Osteoblast (primary cell): ENCODE measurements at regions not wholly inside any gene's neighbourhood (a gene's known extent, or its start where the extent isn't known, plus 50 kb on each side); places are given as distances from the start of the nearest gene placed in this dataset.
"Not testable (repeated sequence)": the region's sequence is repeated elsewhere in the genome, so short reads cannot be mapped to it uniquely, and the experiment has no call there.

Experiments used
- DNase-seq: peaks from one replicate; pipeline ENCODE4 v3.0.0; 2011; ENCODE audit warnings: low spot score, mixed read lengths; ENCODE audit not compliant: insufficient read length; ENCODE audit errors: missing footprints
- H2AFZ ChIP-seq: 2 replicates; pipeline ENCODE4 v1.6.0; 2011; ENCODE audit warnings: mild to moderate bottlenecking, low read length
- H3K27ac ChIP-seq: 2 replicates; pipeline ENCODE4 v1.5.1; 2011; ENCODE audit warnings: mild to moderate bottlenecking, low read depth, low read length, moderate library complexity
- H3K27me3 ChIP-seq: 2 replicates; pipeline ENCODE4 v1.6.0; 2012; ENCODE audit warnings: mild to moderate bottlenecking, control low read depth, inconsistent platforms, low read length, moderate library complexity; ENCODE audit not compliant: insufficient read depth
- H3K36me3 ChIP-seq: 2 replicates; pipeline ENCODE4 v1.5.1; 2011; ENCODE audit warnings: mild to moderate bottlenecking, low read length, control low read depth, moderate library complexity; ENCODE audit not compliant: insufficient read depth
- H3K4me1 ChIP-seq: 2 replicates; pipeline ENCODE4 v1.5.1; 2011; ENCODE audit warnings: mild to moderate bottlenecking, low read length, control low read depth, moderate library complexity; ENCODE audit not compliant: insufficient read depth
- H3K4me2 ChIP-seq: 2 replicates; pipeline ENCODE4 v1.6.0; 2011; ENCODE audit warnings: mild to moderate bottlenecking, low read length; ENCODE audit not compliant: insufficient read depth
- H3K4me3 ChIP-seq: fragments of 200-600 bp; sonication (generic); 3 replicates; pipeline ENCODE4 v1.5.1; 2012; ENCODE audit warnings: mild to moderate bottlenecking, low read length, inconsistent platforms; ENCODE audit not compliant: insufficient read depth
- H3K79me2 ChIP-seq: 2 replicates; pipeline ENCODE4 v1.6.0; 2012; ENCODE audit warnings: mild to moderate bottlenecking, low read length, control low read depth, inconsistent platforms; ENCODE audit not compliant: insufficient read depth
- H3K9me3 ChIP-seq: 2 replicates; pipeline ENCODE4 v1.5.1; 2011; ENCODE audit warnings: low read depth, low read length, control low read depth
- H4K20me1 ChIP-seq: 2 replicates; pipeline ENCODE4 v1.6.0; 2012; ENCODE audit warnings: mild to moderate bottlenecking, low read length, control low read depth; ENCODE audit not compliant: insufficient read depth
- CTCF ChIP-seq: IDR thresholded peaks from 2 replicates; pipeline ENCODE4 v1.5.1; 2011; ENCODE audit warnings: mild to moderate bottlenecking, low read depth, low read length, moderate library complexity; ENCODE audit errors: extremely low read depth

- no peak overlapping the region for H2AFZ ChIP-seq
- no peak for DNase-seq
These were observed 135.2 kb upstream of the GDF10 start for GRCh38 chr10:47164800-47165128.

GRCh38 chr10:47165168-47165710 lies 134.8 kb upstream of the GDF10 start:
- Histone ChIP-seq H3K27ac (peak overlapping the region; percentile 82), H4K20me1 (no peaks in the 10 kb centered on the region), H3K4me1 (peaks cover 34% of the 10 kb centered on the region), H3K79me2 (no peaks in the 10 kb centered on the region), H3K36me3 (no peaks in the 10 kb centered on the region), H3K4me3 (peak overlapping the region; percentile 57), H3K27me3 (no peaks in the 10 kb centered on the region), H2AFZ (peak overlapping the region; percentile 86), H3K4me2 (peak overlapping the region; percentile 77), H3K9me3 (no peaks in the 10 kb centered on the region)
- TF ChIP-seq CTCF = no peak
- no peak for DNase-seq

More at GRCh38 chr10:47164800-47165128, 135.2 kb upstream of the GDF10 start:
- Histone ChIP-seq H4K20me1 (no peaks in the 10 kb centered on the region), H3K27ac (peak overlapping the region; percentile 82), H3K4me2 (peak overlapping the region; percentile 77), H3K27me3 (no peaks in the 10 kb centered on the region), H3K36me3 (no peaks in the 10 kb centered on the region), H3K4me3 (peak overlapping the region; percentile 19), H3K9me3 (no peaks in the 10 kb centered on the region), H3K79me2 (no peaks in the 10 kb centered on the region), H3K4me1 (peaks cover 34% of the 10 kb centered on the region)
- TF ChIP-seq CTCF = no peak

GRCh38 chr10:47165711-47166404 lies 134.1 kb upstream of the GDF10 start:
- no peaks in the 10 kb centered on the region for H3K79me2 ChIP-seq
- no peaks in the 10 kb centered on the region for H4K20me1 ChIP-seq
- H2AFZ ChIP-seq = peak overlapping the region; percentile 86
- DNase-seq = peak; percentile 77
- H3K27me3 ChIP-seq = no peaks in the 10 kb centered on the region
- no peaks in the 10 kb centered on the region for H3K36me3 ChIP-seq
- H3K4me1 ChIP-seq = peaks cover 34% of the 10 kb centered on the region
- H3K4me3 ChIP-seq = peak overlapping the region; percentile 57
- peak overlapping the region; percentile 77 for H3K4me2 ChIP-seq
- TF ChIP-seq CTCF = no peak
- H3K9me3 ChIP-seq = no peaks in the 10 kb centered on the region
- H3K27ac ChIP-seq = peak overlapping the region; percentile 82

- H3K27ac ChIP-seq = peak overlapping the region; percentile 82
- H3K4me2 ChIP-seq = peak overlapping the region; percentile 77
- no peak for TF ChIP-seq CTCF
These were observed 133.6 kb upstream of the GDF10 start for GRCh38 chr10:47166405-47166777.

GRCh38 chr10:47166808-47167581 lies 133.0 kb upstream of the GDF10 start:
- H2AFZ ChIP-seq = peak overlapping the region; percentile 75
- peaks cover 34% of the 10 kb centered on the region for H3K4me1 ChIP-seq
- H3K79me2 ChIP-seq, H3K9me3 ChIP-seq, H3K27me3 ChIP-seq, H3K36me3 ChIP-seq, DNase-seq, H4K20me1 ChIP-seq: not testable (repeated sequence)
- H3K4me2 ChIP-seq = peak overlapping the region; percentile 77
- H3K4me3 ChIP-seq = peak overlapping the region; percentile 16
- peak overlapping the region; percentile 82 for H3K27ac ChIP-seq

More at GRCh38 chr10:47166405-47166777, 133.6 kb upstream of the GDF10 start:
- Histone ChIP-seq H3K27me3 (no peaks in the 10 kb centered on the region), H3K36me3 (no peaks in the 10 kb centered on the region), H3K4me3 (peak overlapping the region; percentile 57), H3K9me3 (no peaks in the 10 kb centered on the region), H3K79me2 (no peaks in the 10 kb centered on the region), H2AFZ (peak overlapping the region; percentile 86), H4K20me1 (no peaks in the 10 kb centered on the region), H3K4me1 (peaks cover 34% of the 10 kb centered on the region)
- no peak for DNase-seq
